PC-3 (cell line): ENCODE measurements at regions not wholly inside any gene's neighbourhood (a gene's known extent, or its start where the extent isn't known, plus 50 kb on each side); places are given as distances from the start of the nearest gene placed in this dataset.

ENCODE experiments used
- CTCF ChIP-seq: fragments of 300-600 bp; sonication (generic); conservative IDR thresholded peaks from 2 replicates; pipeline ENCODE4 v1.5.1; 2017; ENCODE audit warnings: antibody characterized with exemption, low read depth, mild to moderate bottlenecking, low read length
- EZH2 ChIP-seq: fragments of 300-600 bp; sonication (generic); IDR thresholded peaks from one replicate; pipeline ENCODE4 v1.6.1; 2017; ENCODE audit warnings: antibody characterized with exemption, mild to moderate bottlenecking, low read length; ENCODE audit not compliant: unreplicated experiment
- EZH2phosphoT487 ChIP-seq: fragments of 300-600 bp; sonication (generic); IDR thresholded peaks from 2 replicates; pipeline ENCODE4 v1.6.1; 2018; ENCODE audit warnings: mild to moderate bottlenecking, antibody characterized with exemption, low read length, borderline replicate concordance

- TF ChIP-seq CTCF (no peak), EZH2 (no peak), EZH2phosphoT487 (no peak)
Observed at GRCh38 chr6:168249746-168250145, 69.8 kb downstream of the DACT2 start.
